Upper lobe of right lung (tissue), 1 donor: ENCODE measurements at regions not wholly inside any gene's neighbourhood (a gene's known extent, or its start where the extent isn't known, plus 50 kb on each side); places are given as distances from the start of the nearest gene placed in this dataset.

Source experiments
- ATAC-seq: fragments of 200-7000 bp; cut with Tn5 transposase; one replicate; pipeline ENCODE4 v1.9.1; 2020; ENCODE audit warnings: mild to moderate bottlenecking, moderate library complexity
- DNase-seq: peaks from one replicate; pipeline ENCODE4 v3.0.0-alpha.2; 2020
- H3K27ac ChIP-seq: fragments of 200-600 bp; one replicate; pipeline ENCODE4 v1.8.0; 2022
- H3K27me3 ChIP-seq: fragments of 200-600 bp; one replicate; pipeline ENCODE4 v1.8.0; 2022; ENCODE audit warnings: mild to moderate bottlenecking
- H3K36me3 ChIP-seq: fragments of 200-600 bp; one replicate; pipeline ENCODE4 v1.8.0; 2022
- H3K4me1 ChIP-seq: fragments of 200-600 bp; one replicate; pipeline ENCODE4 v1.8.0; 2022
- H3K4me3 ChIP-seq: fragments of 200-600 bp; one replicate; pipeline ENCODE4 v1.8.0; 2022; ENCODE audit warnings: mild to moderate bottlenecking
- H3K9me3 ChIP-seq: fragments of 200-600 bp; one replicate; pipeline ENCODE4 v1.8.0; 2022
- CTCF ChIP-seq: fragments of 200-600 bp; IDR thresholded peaks from one replicate; pipeline ENCODE4 v1.8.0; 2022; ENCODE audit warnings: antibody characterized with exemption
- intact Hi-C: fragments of 100-400 bp; cut with DNase I; formaldehyde crosslinking; loops from one replicate; pipeline ENCODE4 v1.11.0; 2022
- donor health status: DM: no; HTN: yes; CAD: no; lungs with severe emphysema.

- no peak for TF ChIP-seq CTCF
These were observed 108.2 kb downstream of the SKIDA1 start for GRCh38 chr10:21417172-21417712.

GRCh38 chr10:21413680-21414079, 111.8 kb downstream of the SKIDA1 start:
- H3K9me3 ChIP-seq, result no peaks in the 10 kb centered on the region
- no peak overlapping the region for H3K4me3 ChIP-seq
- intact Hi-C loops, result no loop called here
- no peak overlapping the region for H3K27ac ChIP-seq
- TF ChIP-seq CTCF, result no peak
- no peak for ATAC-seq
- no peaks in the 10 kb centered on the region for H3K27me3 ChIP-seq
- H3K4me1 ChIP-seq, result no peaks in the 10 kb centered on the region
- no peaks in the 10 kb centered on the region for H3K36me3 ChIP-seq
- no peak for DNase-seq

More at GRCh38 chr10:21417172-21417712, 108.2 kb downstream of the SKIDA1 start:
- Histone ChIP-seq H3K4me3 (no peak overlapping the region), H3K27ac (no peak overlapping the region), H3K36me3 (no peaks in the 10 kb centered on the region), H3K27me3 (no peaks in the 10 kb centered on the region), H3K9me3 (no peaks in the 10 kb centered on the region), H3K4me1 (no peaks in the 10 kb centered on the region)
- intact Hi-C loops, result no loop called here
- DNase-seq (no peak), ATAC-seq (no peak)

GRCh38 chr10:21413268-21413667, 112.2 kb downstream of the SKIDA1 start:
- DNase-seq (no peak), ATAC-seq (no peak)
- H3K36me3 ChIP-seq, result no peaks in the 10 kb centered on the region
- no peaks in the 10 kb centered on the region for H3K27me3 ChIP-seq
- intact Hi-C loops, result no loop called here
- H3K4me3 ChIP-seq, result no peak overlapping the region
- H3K9me3 ChIP-seq, result no peaks in the 10 kb centered on the region
- H3K27ac ChIP-seq, result no peak overlapping the region
- TF ChIP-seq CTCF, result no peak
- H3K4me1 ChIP-seq, result no peaks in the 10 kb centered on the region

- Histone ChIP-seq H3K36me3 (no peaks in the 10 kb centered on the region), H3K27ac (no peak overlapping the region), H3K27me3 (no peaks in the 10 kb centered on the region), H3K4me1 (no peaks in the 10 kb centered on the region), H3K4me3 (no peak overlapping the region), H3K9me3 (no peaks in the 10 kb centered on the region)
- DNase-seq (no peak), ATAC-seq (no peak)
- intact Hi-C loops, result no loop called here
- no peak for TF ChIP-seq CTCF
These were observed 118.8 kb downstream of the SKIDA1 start for GRCh38 chr10:21406595-21407193.

- ATAC-seq (no peak), DNase-seq (no peak)
- TF ChIP-seq CTCF, result no peak
- Histone ChIP-seq H3K27ac (no peak overlapping the region), H3K27me3 (no peaks in the 10 kb centered on the region), H3K4me3 (no peak overlapping the region), H3K36me3 (no peaks in the 10 kb centered on the region), H3K4me1 (no peaks in the 10 kb centered on the region), H3K9me3 (no peaks in the 10 kb centered on the region)
- intact Hi-C loops, result no loop called here
These were observed 119.5 kb downstream of the SKIDA1 start for GRCh38 chr10:21405981-21406380.
